HepG2 (cell line): ENCODE measurements at regions not wholly inside any gene's neighbourhood (a gene's known extent, or its start where the extent isn't known, plus 50 kb on each side); places are given as distances from the start of the nearest gene placed in this dataset.

ENCODE experiments used
- ATAC-seq: fragments of 200-7000 bp; cut with Tn5 transposase; 3 replicates; pipeline ENCODE4 v1.9.1; 2020; ENCODE audit warnings: mild to moderate bottlenecking, moderate library complexity
- BruUV-seq: library from RNA; stranded (reverse); fragments of 400-500 nt; replicated peaks from 2 replicates; lab custom pipeline; 2021; lab: Mats Ljungman, UMichigan
- CTCF ChIA-PET: fragments of 300-600 bp; formaldehyde crosslinking; extraction: SDS; loops from one replicate; lab custom pipeline; 2021; ENCODE audit warnings: low total read pairs, inconsistent platforms, low intra/inter-chr PET ratio; lab: Yijun Ruan, JAX
- POLR2A ChIA-PET: fragments of 350-600 bp; sonication (Branson Sonifier 250); formaldehyde crosslinking; loops from one replicate; lab custom pipeline; 2020; ENCODE audit warnings: antibody characterized with exemption, inconsistent platforms; lab: Yijun Ruan, JAX
- DNase-seq: peaks from one replicate; pipeline ENCODE4 v3.0.0-alpha.2; 2015; ENCODE audit warnings: low spot score
- FAIRE-seq: peaks from 3 replicates; lab custom pipeline; 2011; peaks lifted over from hg19 to GRCh38; lab: Jason Lieb, UNC
- H2AFZ ChIP-seq: one replicate; pipeline ENCODE4 v1.6.1; 2011; ENCODE audit warnings: low read length, inconsistent platforms
- H3K27ac ChIP-seq: fragments of 300-600 bp; 3 replicates; pipeline ENCODE4 v1.8.0; 2011; ENCODE audit warnings: mixed run types, mild to moderate bottlenecking, mixed read lengths, low read length, inconsistent platforms; ENCODE audit not compliant: insufficient read depth; ENCODE audit errors: extremely low read length
- H3K27me3 ChIP-seq, 2 experiments: fragments of 200-600 bp in 1 of 2; 2 replicates in 1 of 2; 3 replicates in 1 of 2; pipeline versions ENCODE4 v1.6.0 to v1.8.0; 2011; ENCODE audit warnings: low read length in 2 of 2, mild to moderate bottlenecking in 2 of 2, moderate library complexity in 2 of 2, inconsistent platforms in 1 of 2; ENCODE audit not compliant: insufficient read depth in 2 of 2, control insufficient read depth in 1 of 2
- H3K36me3 ChIP-seq, 2 experiments: fragments of 200-600 bp in 1 of 2; replicated peaks in 1 of 2; 2 replicates in 1 of 2; 3 replicates in 1 of 2; pipeline versions ENCODE4 v1.5.1 to v1.8.0; 2011; ENCODE audit warnings: low read length in 2 of 2, inconsistent platforms in 1 of 2; ENCODE audit not compliant: insufficient read depth in 2 of 2, control insufficient read depth in 1 of 2
- H3K4me1 ChIP-seq: 2 replicates; pipeline ENCODE4 v1.5.1; 2012; ENCODE audit warnings: low read length, inconsistent platforms; ENCODE audit not compliant: insufficient read depth
- H3K4me2 ChIP-seq: 2 replicates; pipeline ENCODE4 v1.6.0; 2011; ENCODE audit warnings: low read depth, low read length, inconsistent platforms
- H3K4me3 ChIP-seq, 3 experiments: fragments of 200-600 bp in 1 of 3; sonication (generic), shearing (Covaris generic) in 1 of 3; replicated peaks in 1 of 3; 2 replicates each; pipeline ENCODE4 v1.5.1; 2011 to 2016; ENCODE audit warnings: low read length in 3 of 3, inconsistent platforms in 2 of 3, low read depth in 2 of 3, mild to moderate bottlenecking in 2 of 3, control low read depth in 1 of 3, mixed read lengths in 1 of 3; ENCODE audit not compliant: insufficient read depth in 1 of 3
- H3K79me2 ChIP-seq: one replicate; pipeline ENCODE4 v1.6.1; 2011; ENCODE audit warnings: low read length, inconsistent platforms; ENCODE audit not compliant: insufficient read depth
- H3K9ac ChIP-seq: 2 replicates; pipeline ENCODE4 v1.6.0; 2011; ENCODE audit warnings: mild to moderate bottlenecking, low read depth, low read length, inconsistent platforms; ENCODE audit not compliant: insufficient read depth
- H3K9me3 ChIP-seq: 2 replicates; pipeline ENCODE4 v1.5.1; 2012; ENCODE audit warnings: mild to moderate bottlenecking, low read length
- H4K20me1 ChIP-seq: 2 replicates; pipeline ENCODE4 v1.6.0; 2011; ENCODE audit warnings: inconsistent platforms, mild to moderate bottlenecking, low read length, moderate library complexity; ENCODE audit not compliant: insufficient read depth
- ATF7-NPFF ChIP-seq: sonication (generic); formaldehyde crosslinking; IDR thresholded peaks from 2 replicates; pipeline ENCODE4 v1.8.1; 2023; ENCODE audit warnings: mild to moderate bottlenecking, low read depth, missing genetic modification reagents, moderate library complexity
- BRCA1 ChIP-seq: sonication (generic); formaldehyde crosslinking; IDR thresholded peaks from 2 replicates; pipeline ENCODE4 v1.4.0; 2020; ENCODE audit warnings: missing genetic modification reagents
- MED1 ChIP-seq: sonication (generic); formaldehyde crosslinking; IDR thresholded peaks from 2 replicates; pipeline ENCODE4 v1.4.0; 2020; ENCODE audit warnings: missing genetic modification reagents
- RARA ChIP-seq: IDR thresholded peaks from 2 replicates; pipeline ENCODE4 v1.6.1; 2016; ENCODE audit warnings: missing genetic modification reagents, missing compliant biosample characterization
- SOX5 ChIP-seq: IDR thresholded peaks from 2 replicates; pipeline ENCODE4 v1.6.1; 2016; ENCODE audit warnings: borderline replicate concordance
- ZBTB21 ChIP-seq: sonication (generic); formaldehyde crosslinking; IDR thresholded peaks from 2 replicates; pipeline ENCODE4 v1.4.0; 2020; ENCODE audit warnings: missing genetic modification reagents
- ZNF326 ChIP-seq: sonication (generic); formaldehyde crosslinking; IDR thresholded peaks from 2 replicates; pipeline ENCODE4 v1.4.0; 2020; ENCODE audit warnings: missing genetic modification reagents, borderline replicate concordance
- WGBS: methylation state at CpG from one replicate; pipeline ENCODE4 v1.1.6; 2017; ENCODE audit warnings: low lambda C conversion rate; 5-methylcytosine and 5-hydroxymethylcytosine counted together
- in situ Hi-C: cut with HindIII; loops from 2 replicates; pipeline ENCODE4 v1.10.0; 2017; ENCODE audit warnings: low pct_unique_long_range_greater_than_20kb; ENCODE audit not compliant: extremely low pct_ligation_motif_present
- intact Hi-C: fragments of 100-400 bp; cut with micrococcal nuclease; formaldehyde crosslinking; loops from one replicate; pipeline ENCODE4 v1.10.0; 2022; ENCODE audit not compliant: unreplicated experiment
- TF ChIP-seq, protein P1 (sequence below): fragments of 450-650 bp; IDR thresholded peaks from 2 replicates; pipeline ENCODE4 v1.6.1; 2016
- TF ChIP-seq, protein P2 (sequence below): sonication (generic); formaldehyde crosslinking; IDR thresholded peaks from 2 replicates; pipeline ENCODE4 v1.8.0; 2022; ENCODE audit warnings: missing genetic modification reagents, mild to moderate bottlenecking, inconsistent platforms, borderline replicate concordance

DNA sequence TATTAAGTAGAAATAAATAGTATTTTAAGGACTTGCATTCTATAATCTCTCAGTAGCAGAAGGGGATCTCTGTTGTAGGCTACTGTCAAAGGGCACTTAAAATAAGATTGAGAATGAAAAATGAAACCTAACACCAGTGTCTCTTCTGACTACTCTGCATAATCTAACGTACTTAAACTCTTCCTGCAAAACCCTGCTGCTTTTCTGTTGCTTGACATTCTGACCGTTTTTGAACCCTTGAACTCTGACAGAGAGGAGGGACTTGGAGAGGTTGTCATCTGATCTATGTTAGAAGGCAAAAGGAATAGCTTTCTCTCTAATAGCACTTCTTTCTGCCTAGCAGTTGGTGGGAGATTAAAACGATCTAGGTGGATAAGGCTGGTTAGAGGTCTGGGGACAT, 204.6 kb downstream of the ZIC1 start:
- BruUV-seq, result no TSS peak
- no peak overlapping the region for H3K4me3 ChIP-seq
- H3K27me3 ChIP-seq, result no peaks in the 10 kb centered on the region
- WGBS, result 0% methylated on average over 3 of the region's 3 CpGs
- H3K79me2 ChIP-seq, result no peaks in the 10 kb centered on the region
- in situ Hi-C loops (no loop called here), intact Hi-C loops (loop anchor here (10.0 kb wide), 1 partner anchor 249 kb away; no protein-coding TSS in a partner anchor)
- TF ChIP-seq RARA (CRISPR knock-in tag) (no peak), ZNF326 (no peak), ATF7-NPFF (no peak), ZBTB21 (CRISPR knock-in tag) (no peak), MED1 (CRISPR knock-in tag) (no peak), BRCA1 (CRISPR knock-in tag) (no peak), SOX5 (CRISPR knock-in tag) (no peak)
- TF ChIP-seq, protein P1, sequence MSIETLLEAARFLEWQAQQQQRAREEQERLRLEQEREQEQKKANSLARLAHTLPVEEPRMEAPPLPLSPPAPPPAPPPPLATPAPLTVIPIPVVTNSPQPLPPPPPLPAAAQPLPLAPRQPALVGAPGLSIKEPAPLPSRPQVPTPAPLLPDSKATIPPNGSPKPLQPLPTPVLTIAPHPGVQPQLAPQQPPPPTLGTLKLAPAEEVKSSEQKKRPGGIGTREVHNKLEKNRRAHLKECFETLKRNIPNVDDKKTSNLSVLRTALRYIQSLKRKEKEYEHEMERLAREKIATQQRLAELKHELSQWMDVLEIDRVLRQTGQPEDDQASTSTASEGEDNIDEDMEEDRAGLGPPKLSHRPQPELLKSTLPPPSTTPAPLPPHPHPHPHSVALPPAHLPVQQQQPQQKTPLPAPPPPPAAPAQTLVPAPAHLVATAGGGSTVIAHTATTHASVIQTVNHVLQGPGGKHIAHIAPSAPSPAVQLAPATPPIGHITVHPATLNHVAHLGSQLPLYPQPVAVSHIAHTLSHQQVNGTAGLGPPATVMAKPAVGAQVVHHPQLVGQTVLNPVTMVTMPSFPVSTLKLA, result no peak
- TF ChIP-seq, protein P2, sequence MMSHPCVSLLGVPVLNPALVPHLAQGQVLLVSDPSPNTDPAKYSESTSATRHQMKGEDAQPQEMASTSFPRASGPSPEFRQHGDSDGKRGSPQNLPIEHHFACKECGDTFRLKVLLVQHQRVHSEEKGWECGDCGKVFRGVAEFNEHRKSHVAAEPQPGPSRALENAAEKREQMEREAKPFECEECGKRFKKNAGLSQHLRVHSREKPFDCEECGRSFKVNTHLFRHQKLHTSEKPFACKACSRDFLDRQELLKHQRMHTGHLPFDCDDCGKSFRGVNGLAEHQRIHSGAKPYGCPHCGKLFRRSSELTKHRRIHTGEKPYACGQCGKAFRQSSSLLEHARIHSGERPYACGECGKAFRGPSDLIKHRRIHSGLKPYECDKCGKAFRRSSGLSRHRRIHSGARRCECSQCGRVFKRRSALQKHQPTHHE (CRISPR knock-in tag), result no peak
- no peak overlapping the region for H3K27ac ChIP-seq
- no peak for FAIRE-seq
- no peak for ATAC-seq
- H4K20me1 ChIP-seq, result no peaks in the 10 kb centered on the region
- no peak overlapping the region for H3K4me2 ChIP-seq
- DNase-seq, result no peak
- POLR2A ChIA-PET, result no interaction called here
- no peaks in the 10 kb centered on the region for H3K36me3 ChIP-seq
- CTCF ChIA-PET, result no interaction called here
- H2AFZ ChIP-seq, result no peak overlapping the region
- H3K9ac ChIP-seq, result no peak overlapping the region
- H3K9me3 ChIP-seq, result no peaks in the 10 kb centered on the region
- no peaks in the 10 kb centered on the region for H3K4me1 ChIP-seq
